ENCODE measurements at regions not wholly inside any gene's neighbourhood (a gene's known extent, or its start where the extent isn't known, plus 50 kb on each side); places are given as distances from the start of the nearest gene placed in this dataset.

DNA sequence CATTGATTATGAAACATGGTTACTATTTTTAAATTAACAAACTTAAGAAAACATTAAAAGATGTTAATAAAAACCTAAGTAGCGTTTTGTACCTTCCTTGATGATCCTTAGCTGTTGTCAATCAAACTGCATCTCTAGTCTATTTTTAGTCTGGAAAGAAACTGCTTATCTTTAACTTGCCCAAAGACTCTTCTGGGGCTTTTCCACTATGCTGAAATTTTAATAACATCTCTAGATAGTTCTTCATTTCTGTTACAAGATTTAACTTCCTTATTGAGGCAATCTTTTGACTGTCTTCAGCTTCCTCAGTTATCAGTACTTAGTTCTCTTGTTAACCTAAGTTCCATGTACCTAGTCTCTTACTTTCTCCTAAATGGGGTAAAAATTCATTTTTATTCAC is 135.9 kb upstream of the HMCN1 start:
- TF ChIP-seq, protein P1, sequence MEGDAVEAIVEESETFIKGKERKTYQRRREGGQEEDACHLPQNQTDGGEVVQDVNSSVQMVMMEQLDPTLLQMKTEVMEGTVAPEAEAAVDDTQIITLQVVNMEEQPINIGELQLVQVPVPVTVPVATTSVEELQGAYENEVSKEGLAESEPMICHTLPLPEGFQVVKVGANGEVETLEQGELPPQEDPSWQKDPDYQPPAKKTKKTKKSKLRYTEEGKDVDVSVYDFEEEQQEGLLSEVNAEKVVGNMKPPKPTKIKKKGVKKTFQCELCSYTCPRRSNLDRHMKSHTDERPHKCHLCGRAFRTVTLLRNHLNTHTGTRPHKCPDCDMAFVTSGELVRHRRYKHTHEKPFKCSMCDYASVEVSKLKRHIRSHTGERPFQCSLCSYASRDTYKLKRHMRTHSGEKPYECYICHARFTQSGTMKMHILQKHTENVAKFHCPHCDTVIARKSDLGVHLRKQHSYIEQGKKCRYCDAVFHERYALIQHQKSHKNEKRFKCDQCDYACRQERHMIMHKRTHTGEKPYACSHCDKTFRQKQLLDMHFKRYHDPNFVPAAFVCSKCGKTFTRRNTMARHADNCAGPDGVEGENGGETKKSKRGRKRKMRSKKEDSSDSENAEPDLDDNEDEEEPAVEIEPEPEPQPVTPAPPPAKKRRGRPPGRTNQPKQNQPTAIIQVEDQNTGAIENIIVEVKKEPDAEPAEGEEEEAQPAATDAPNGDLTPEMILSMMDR (IDR thresholded peaks at IDR 0.05): no peak
- TF ChIP-seq RNF2 (IDR thresholded peaks at IDR 0.05; ENCODE audit: borderline replicate concordance, low read depth): no peak
- TF ChIP-seq, protein P2, sequence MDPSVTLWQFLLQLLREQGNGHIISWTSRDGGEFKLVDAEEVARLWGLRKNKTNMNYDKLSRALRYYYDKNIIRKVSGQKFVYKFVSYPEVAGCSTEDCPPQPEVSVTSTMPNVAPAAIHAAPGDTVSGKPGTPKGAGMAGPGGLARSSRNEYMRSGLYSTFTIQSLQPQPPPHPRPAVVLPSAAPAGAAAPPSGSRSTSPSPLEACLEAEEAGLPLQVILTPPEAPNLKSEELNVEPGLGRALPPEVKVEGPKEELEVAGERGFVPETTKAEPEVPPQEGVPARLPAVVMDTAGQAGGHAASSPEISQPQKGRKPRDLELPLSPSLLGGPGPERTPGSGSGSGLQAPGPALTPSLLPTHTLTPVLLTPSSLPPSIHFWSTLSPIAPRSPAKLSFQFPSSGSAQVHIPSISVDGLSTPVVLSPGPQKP (IDR thresholded peaks at IDR 0.05; ENCODE audit: low read depth, low read length): no peak
- no peak for TF ChIP-seq JUN (IDR thresholded peaks at IDR 0.05)
- TF ChIP-seq, protein P3, sequence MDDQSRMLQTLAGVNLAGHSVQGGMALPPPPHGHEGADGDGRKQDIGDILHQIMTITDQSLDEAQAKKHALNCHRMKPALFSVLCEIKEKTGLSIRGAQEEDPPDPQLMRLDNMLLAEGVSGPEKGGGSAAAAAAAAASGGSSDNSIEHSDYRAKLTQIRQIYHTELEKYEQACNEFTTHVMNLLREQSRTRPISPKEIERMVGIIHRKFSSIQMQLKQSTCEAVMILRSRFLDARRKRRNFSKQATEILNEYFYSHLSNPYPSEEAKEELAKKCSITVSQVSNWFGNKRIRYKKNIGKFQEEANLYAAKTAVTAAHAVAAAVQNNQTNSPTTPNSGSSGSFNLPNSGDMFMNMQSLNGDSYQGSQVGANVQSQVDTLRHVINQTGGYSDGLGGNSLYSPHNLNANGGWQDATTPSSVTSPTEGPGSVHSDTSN (IDR thresholded peaks at IDR 0.05): no peak
- TF ChIP-seq POLR2A (IDR thresholded peaks at IDR 0.05; ENCODE audit: low read length): no peak
- TF ChIP-seq ESRRA (IDR thresholded peaks at IDR 0.05; ENCODE audit: borderline replicate concordance, low read length): no peak
- no peak for TF ChIP-seq RCOR1 (IDR thresholded peaks at IDR 0.05; ENCODE audit: low read depth, low read length)
